Sigmoid colon (tissue), 6 donors: ENCODE measurements at regions not wholly inside any gene's neighbourhood (a gene's known extent, or its start where the extent isn't known, plus 50 kb on each side); places are given as distances from the start of the nearest gene placed in this dataset.

ENCODE experiments used
- DNase-seq: peaks from one replicate; pipeline ENCODE4 v3.0.0-alpha.2; 2019
- H3K27ac ChIP-seq, 4 donors: fragments of 200-600 bp; sonication (generic); one replicate each; pipeline ENCODE4 v1.5.1; 2016 to 2019; ENCODE audit warnings: mild to moderate bottlenecking in 1 of 4
- H3K27me3 ChIP-seq, 3 donors: fragments of 200-600 bp; sonication (generic); one replicate each; pipeline ENCODE4 v1.5.1; 2019; ENCODE audit warnings: mild to moderate bottlenecking in 1 of 3
- H3K36me3 ChIP-seq, 4 donors: fragments of 200-600 bp; sonication (generic); one replicate each; pipeline ENCODE4 v1.5.1; 2016 to 2019
- H3K4me1 ChIP-seq, 4 donors: fragments of 200-600 bp; sonication (generic); one replicate each; pipeline ENCODE4 v1.5.1; 2017 to 2019
- H3K4me3 ChIP-seq, 4 donors: fragments of 200-600 bp; sonication (generic); one replicate each; pipeline ENCODE4 v1.5.1; 2017 to 2019; ENCODE audit warnings: mild to moderate bottlenecking in 2 of 4, moderate library complexity in 1 of 4
- H3K9me3 ChIP-seq, 4 donors: fragments of 200-600 bp in 3 of 4; sonication (generic) in 3 of 4; one replicate each; pipeline versions ENCODE4 v1.5.1 to v1.6.1; 2013 to 2019
- EP300 ChIP-seq, 4 donors: sonication (generic); formaldehyde crosslinking; IDR thresholded peaks; one replicate each; pipeline ENCODE4 v1.6.1; 2017; ENCODE audit warnings: antibody characterized with exemption in 4 of 4
- POLR2A ChIP-seq, 2 donors: fragments of 450-650 bp; IDR thresholded peaks; one replicate each; pipeline ENCODE4 v1.6.1; 2016; ENCODE audit warnings: antibody characterized with exemption in 2 of 2, mild to moderate bottlenecking in 2 of 2, moderate library complexity in 2 of 2
- POLR2AphosphoS5 ChIP-seq, 4 donors: sonication (generic); formaldehyde crosslinking; IDR thresholded peaks; one replicate each; pipeline ENCODE4 v1.6.1; 2017; ENCODE audit warnings: antibody characterized with exemption in 4 of 4
- WGBS, 2 donors: extraction: QIAGEN DNeasy Blood & Tissue Kit; methylation state at CpG; one replicate each; pipeline ENCODE4 v1.1.7; 2013; 5-methylcytosine and 5-hydroxymethylcytosine counted together
- intact Hi-C: fragments of 100-400 bp; cut with DNase I; formaldehyde crosslinking; loops from one replicate; pipeline ENCODE4 v1.15.1; 2023
- TF ChIP-seq, protein P1 (sequence below), 4 experiments: fragments of 450-650 bp in 3 of 4; fragments of 200-600 bp in 1 of 4; IDR thresholded peaks; one replicate each; pipeline ENCODE4 v1.5.1; 2016 to 2019; ENCODE audit warnings: antibody characterized with exemption in 4 of 4, mild to moderate bottlenecking in 3 of 4, moderate library complexity in 2 of 4
- donor health status: healthy with polysubstance abuse.
- donor health status: healthy.

DNA sequence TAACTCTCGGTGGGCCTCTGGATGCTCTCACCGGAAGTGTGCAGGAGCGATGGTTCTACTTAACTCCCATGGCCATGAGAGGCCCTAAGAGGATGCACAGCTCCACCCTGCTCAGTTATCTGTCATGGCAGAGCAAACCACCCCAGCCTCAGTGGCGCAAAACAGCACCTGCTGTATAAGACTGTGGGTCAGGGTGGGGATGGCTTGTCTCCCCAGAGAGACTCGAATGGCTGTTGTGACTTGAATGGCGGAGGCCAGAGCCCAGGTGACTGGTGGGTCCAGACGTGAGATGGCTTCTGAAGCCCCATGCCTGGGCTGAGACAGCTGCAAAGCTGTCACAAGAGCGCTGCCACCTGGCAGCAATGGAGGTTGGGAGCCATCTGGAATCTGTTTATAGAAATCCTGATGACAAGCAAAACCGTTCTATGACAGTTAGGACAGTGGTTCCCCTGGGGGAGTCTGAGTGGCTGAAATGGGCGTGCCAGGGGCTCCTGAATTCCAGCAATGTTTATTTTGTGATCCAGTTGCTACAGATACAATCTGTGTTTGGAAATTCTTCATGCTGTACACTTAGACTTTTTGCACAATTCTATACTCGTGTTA lies 490.5 kb downstream of the TCERG1L start:
- H3K4me3 ChIP-seq: no peak overlapping the region
- H3K9me3 ChIP-seq: peaks cover 3 to 10% (median 3%) of the 10 kb centered on the region in 4 donors
- intact Hi-C loops: no loop called here
- no peak for TF ChIP-seq POLR2AphosphoS5 (IDR thresholded peaks at IDR 0.05)
- TF ChIP-seq EP300 (IDR thresholded peaks at IDR 0.05): no peak
- TF ChIP-seq POLR2A (IDR thresholded peaks at IDR 0.05): no peak
- no peak overlapping the region for H3K27ac ChIP-seq
- 76 to 78% methylated on average over 11 of the region's 11 CpGs for WGBS, 2 donors
- no peak for DNase-seq
- H3K4me1 ChIP-seq: no peaks in the 10 kb centered on the region
- H3K36me3 ChIP-seq: no peaks in the 10 kb centered on the region
- H3K27me3 ChIP-seq: no peaks in the 10 kb centered on the region

DNA sequence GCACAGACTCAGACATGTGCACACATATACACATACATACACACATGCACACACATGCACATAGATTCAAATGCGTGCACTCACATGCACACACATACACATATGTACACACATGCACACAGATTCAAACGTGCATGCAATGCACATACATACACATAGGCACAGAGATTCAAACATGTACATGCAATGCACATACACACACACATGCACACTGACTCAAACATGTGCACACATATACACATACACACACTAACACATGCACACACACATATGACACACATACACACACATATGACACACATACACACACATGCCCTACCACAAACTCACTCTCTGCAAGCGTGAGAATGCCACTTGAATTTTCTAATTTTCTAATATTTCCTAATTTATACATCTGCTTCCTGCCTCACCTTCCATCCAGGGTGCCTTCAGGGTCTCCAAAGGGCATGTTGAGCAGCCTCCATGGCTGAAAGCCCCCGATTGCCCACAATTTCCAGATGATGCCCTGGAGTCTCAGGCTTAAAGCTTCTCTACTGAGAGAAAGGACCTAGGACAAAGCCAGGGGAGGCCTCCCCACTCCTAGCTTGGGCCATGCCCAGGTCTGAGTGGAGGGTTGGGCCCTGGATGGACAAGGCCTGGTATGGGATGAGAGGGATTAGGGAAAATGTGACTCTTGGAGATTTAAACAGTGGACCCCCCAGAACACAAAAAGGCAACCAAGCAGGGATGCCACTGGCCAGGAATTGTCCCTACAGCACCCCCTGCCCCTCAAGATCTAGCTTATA lies 487.1 kb downstream of the TCERG1L start:
- Histone ChIP-seq H3K36me3 (no peaks in the 10 kb centered on the region), H3K4me1 (no peaks in the 10 kb centered on the region), H3K9me3 (peaks cover 3 to 13% (median 5%) of the 10 kb centered on the region in 4 donors), H3K27ac (no peak overlapping the region), H3K27me3 (no peaks in the 10 kb centered on the region), H3K4me3 (no peak overlapping the region)
- no peak for DNase-seq
- 80 to 86% methylated on average over 4 of the region's 4 CpGs for WGBS, 2 donors
- TF ChIP-seq, protein P1, sequence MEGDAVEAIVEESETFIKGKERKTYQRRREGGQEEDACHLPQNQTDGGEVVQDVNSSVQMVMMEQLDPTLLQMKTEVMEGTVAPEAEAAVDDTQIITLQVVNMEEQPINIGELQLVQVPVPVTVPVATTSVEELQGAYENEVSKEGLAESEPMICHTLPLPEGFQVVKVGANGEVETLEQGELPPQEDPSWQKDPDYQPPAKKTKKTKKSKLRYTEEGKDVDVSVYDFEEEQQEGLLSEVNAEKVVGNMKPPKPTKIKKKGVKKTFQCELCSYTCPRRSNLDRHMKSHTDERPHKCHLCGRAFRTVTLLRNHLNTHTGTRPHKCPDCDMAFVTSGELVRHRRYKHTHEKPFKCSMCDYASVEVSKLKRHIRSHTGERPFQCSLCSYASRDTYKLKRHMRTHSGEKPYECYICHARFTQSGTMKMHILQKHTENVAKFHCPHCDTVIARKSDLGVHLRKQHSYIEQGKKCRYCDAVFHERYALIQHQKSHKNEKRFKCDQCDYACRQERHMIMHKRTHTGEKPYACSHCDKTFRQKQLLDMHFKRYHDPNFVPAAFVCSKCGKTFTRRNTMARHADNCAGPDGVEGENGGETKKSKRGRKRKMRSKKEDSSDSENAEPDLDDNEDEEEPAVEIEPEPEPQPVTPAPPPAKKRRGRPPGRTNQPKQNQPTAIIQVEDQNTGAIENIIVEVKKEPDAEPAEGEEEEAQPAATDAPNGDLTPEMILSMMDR (IDR thresholded peaks at IDR 0.05): no peak
- TF ChIP-seq POLR2AphosphoS5 (IDR thresholded peaks at IDR 0.05) (no peak), POLR2A (IDR thresholded peaks at IDR 0.05) (no peak), EP300 (IDR thresholded peaks at IDR 0.05) (no peak)
- intact Hi-C loops: no loop called here

DNA sequence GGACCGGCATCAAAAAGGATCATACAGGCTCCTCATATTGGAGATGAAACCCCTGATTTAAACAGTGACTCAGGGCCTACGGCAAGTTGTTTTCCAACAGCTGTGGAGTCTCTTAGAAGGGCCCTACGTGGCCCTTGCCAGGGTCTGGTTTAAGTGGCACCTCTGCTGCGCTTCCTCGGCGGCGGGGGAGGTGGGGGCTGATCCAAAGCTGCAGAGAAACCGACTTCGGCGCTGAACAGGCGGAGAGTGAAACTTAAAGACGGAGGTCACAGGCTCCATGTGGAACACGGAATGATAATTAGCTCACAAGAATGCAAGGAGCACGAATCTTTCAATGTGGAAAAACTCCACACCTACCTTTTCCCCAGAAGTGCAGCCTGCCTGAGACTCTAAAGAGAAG lies 477.9 kb downstream of the TCERG1L start:
- no peak for DNase-seq
- Histone ChIP-seq H3K36me3 (no peaks in the 10 kb centered on the region), H3K4me3 (no peak overlapping the region), H3K27ac (no peak overlapping the region), H3K27me3 (no peaks in the 10 kb centered on the region), H3K9me3 (peaks cover 0 to 2% (median 0%) of the 10 kb centered on the region in 4 donors), H3K4me1 (no peaks in the 10 kb centered on the region)
- 87% methylated on average over 14 of the region's 14 CpGs for WGBS, 2 donors
- intact Hi-C loops: no loop called here
- TF ChIP-seq EP300 (IDR thresholded peaks at IDR 0.05) (no peak), POLR2A (IDR thresholded peaks at IDR 0.05) (no peak), POLR2AphosphoS5 (IDR thresholded peaks at IDR 0.05) (no peak)
- TF ChIP-seq, protein P1 (IDR thresholded peaks at IDR 0.05): no peak

DNA sequence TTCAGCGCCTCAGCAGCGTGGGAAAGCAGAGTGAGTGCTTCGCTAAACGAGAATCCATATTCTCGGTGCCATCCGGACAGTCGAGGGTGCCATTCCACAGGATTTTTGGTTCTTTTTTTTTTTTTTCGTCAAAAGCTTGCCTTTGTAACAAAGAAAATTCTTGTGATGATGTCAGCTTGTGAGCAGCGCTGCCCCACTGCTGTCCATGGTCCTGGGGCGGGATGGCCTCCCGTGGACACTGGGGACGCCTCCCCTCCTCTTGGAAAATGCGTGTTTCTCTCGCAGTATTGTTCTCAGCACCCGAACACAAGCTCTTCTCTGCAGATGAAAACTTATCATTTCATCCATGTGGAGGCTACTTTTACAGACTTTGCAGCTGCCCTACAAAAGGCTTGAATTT lies 477.4 kb downstream of the TCERG1L start:
- 74 to 79% methylated on average over 15 of the region's 15 CpGs for whole genome bisulfite sequencing, 2 donors
- H3K27ac ChIP-seq: no peak overlapping the region

DNA sequence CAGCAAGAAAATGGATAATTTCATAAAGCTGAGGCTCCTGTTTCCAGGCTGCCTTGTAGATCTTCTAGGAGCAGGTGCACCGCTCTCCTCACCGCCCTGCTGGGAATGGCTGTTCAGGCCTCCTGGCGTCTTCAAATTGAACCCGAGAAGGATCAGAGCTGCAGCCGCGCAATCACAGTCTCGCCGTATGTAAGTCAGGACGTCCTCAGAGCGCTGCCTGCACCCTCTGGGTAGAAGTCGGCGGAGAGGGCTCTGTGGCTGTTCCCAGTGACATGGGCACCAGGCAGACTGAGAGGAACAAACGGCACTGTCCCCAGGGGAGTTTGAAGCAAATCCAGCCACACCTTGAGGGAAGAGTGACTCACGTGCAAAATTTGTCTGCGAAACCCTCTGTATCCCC lies 476.9 kb downstream of the TCERG1L start:
- no peaks in the 10 kb centered on the region for H3K36me3 ChIP-seq
- no peaks in the 10 kb centered on the region for H3K27me3 ChIP-seq
- no peak for DNase-seq
- no peaks in the 10 kb centered on the region for H3K4me1 ChIP-seq
- WGBS, 2 donors: 92 to 94% methylated on average over 15 of the region's 15 CpGs
- H3K27ac ChIP-seq: no peak overlapping the region
- H3K4me3 ChIP-seq: no peak overlapping the region
- H3K9me3 ChIP-seq: peaks cover 0 to 2% (median 0%) of the 10 kb centered on the region in 4 donors
- TF ChIP-seq POLR2A (IDR thresholded peaks at IDR 0.05) (no peak), EP300 (IDR thresholded peaks at IDR 0.05) (no peak), POLR2AphosphoS5 (IDR thresholded peaks at IDR 0.05) (no peak)
- TF ChIP-seq, protein P1 (IDR thresholded peaks at IDR 0.05): no peak
- intact Hi-C loops: no loop called here

More for the DNA sequence above, 477.4 kb downstream of the TCERG1L start:
- Histone ChIP-seq H3K9me3 (peaks cover 0 to 2% (median 0%) of the 10 kb centered on the region in 4 donors), H3K4me3 (no peak overlapping the region), H3K36me3 (no peaks in the 10 kb centered on the region), H3K27me3 (no peaks in the 10 kb centered on the region), H3K4me1 (no peaks in the 10 kb centered on the region)
- intact Hi-C loops: no loop called here
- TF ChIP-seq EP300 (IDR thresholded peaks at IDR 0.05) (no peak), POLR2AphosphoS5 (IDR thresholded peaks at IDR 0.05) (no peak), POLR2A (IDR thresholded peaks at IDR 0.05) (no peak)
- TF ChIP-seq, protein P1 (IDR thresholded peaks at IDR 0.05): no peak
- no peak for DNase-seq
